SK-N-SH (cell line): ENCODE measurements at regions not wholly inside any gene's neighbourhood (a gene's known extent, or its start where the extent isn't known, plus 50 kb on each side); places are given as distances from the start of the nearest gene placed in this dataset.
"Not testable (repeated sequence)": the region's sequence is repeated elsewhere in the genome, so short reads cannot be mapped to it uniquely, and the experiment has no call there.

Experiments used
- CTCF ChIA-PET: fragments of 300-600, 350-600 bp; formaldehyde crosslinking; extraction: SDS; loops from one replicate; lab custom pipeline; 2021; lab: Yijun Ruan, JAX
- POLR2A ChIA-PET: fragments of 350-600 bp; sonication (Branson Sonifier 250); formaldehyde crosslinking; extraction: SDS; loops from one replicate; lab custom pipeline; 2020; ENCODE audit warnings: antibody characterized with exemption, inconsistent platforms; lab: Yijun Ruan, JAX
- DNase-seq: peaks from one replicate; pipeline ENCODE4 v3.0.0; 2012
- H2AFZ ChIP-seq: fragments of 200-600 bp; sonication (generic); 2 replicates; pipeline ENCODE4 v1.8.1; 2016; ENCODE audit warnings: antibody characterized with exemption, mild to moderate bottlenecking, low read depth
- H3F3A ChIP-seq: fragments of 200-600 bp; sonication (generic); replicated peaks from 2 replicates; pipeline ENCODE3; 2016; ENCODE audit warnings: antibody characterized with exemption, mild to moderate bottlenecking; ENCODE audit not compliant: insufficient read depth
- H3K27ac ChIP-seq, 2 experiments: fragments of 200-500 bp in 1 of 2; fragments of 200-600 bp in 1 of 2; sonication (Bioruptor generic) in 1 of 2; sonication (generic), shearing (Covaris generic) in 1 of 2; 2 replicates each; pipeline versions ENCODE4 v1.5.1 to v1.6.1; 2014 to 2016; ENCODE audit warnings: low read depth in 2 of 2, inconsistent platforms in 1 of 2, low read length in 1 of 2, mild to moderate bottlenecking in 1 of 2, mixed read lengths in 1 of 2
- H3K27me3 ChIP-seq: fragments of 200-600 bp; sonication (generic), shearing (Covaris generic); 2 replicates; pipeline ENCODE4 v1.6.1; 2016; ENCODE audit warnings: mixed run types; ENCODE audit not compliant: insufficient read depth
- H3K36me3 ChIP-seq, 2 experiments: fragments of 200-500 bp in 1 of 2; fragments of 200-600 bp in 1 of 2; sonication (Bioruptor generic) in 1 of 2; sonication (generic) in 1 of 2; replicated peaks in 1 of 2; 2 replicates each; pipeline versions ENCODE3 to v1.5.1; 2014 to 2016; ENCODE audit warnings: low read length in 1 of 2, mild to moderate bottlenecking in 1 of 2; ENCODE audit not compliant: insufficient read depth in 2 of 2, control insufficient read depth in 1 of 2
- H3K4me1 ChIP-seq, 2 experiments: fragments of 200-500 bp in 1 of 2; fragments of 200-600 bp in 1 of 2; sonication (Bioruptor generic) in 1 of 2; sonication (generic), shearing (Covaris generic) in 1 of 2; 2 replicates each; pipeline versions ENCODE4 v1.5.1 to v1.6.1; 2014 to 2016; ENCODE audit warnings: low read depth in 1 of 2, low read length in 1 of 2, mixed run types in 1 of 2; ENCODE audit not compliant: insufficient read depth in 2 of 2, control insufficient read depth in 1 of 2
- H3K4me2 ChIP-seq: fragments of 200-600 bp; sonication (generic), shearing (Covaris generic); 2 replicates; pipeline ENCODE4 v1.6.1; 2017; ENCODE audit warnings: mixed run types
- H3K4me3 ChIP-seq, 2 experiments: fragments of 200-500 bp in 1 of 2; fragments of 200-600 bp in 1 of 2; sonication (Bioruptor generic) in 1 of 2; sonication (generic), shearing (Covaris generic) in 1 of 2; 2 replicates each; pipeline versions ENCODE4 v1.5.1 to v1.8.1; 2014 to 2016; ENCODE audit warnings: low read depth in 2 of 2, inconsistent platforms in 1 of 2, low read length in 1 of 2, mild to moderate bottlenecking in 1 of 2, mixed read lengths in 1 of 2, moderate library complexity in 1 of 2
- H3K79me2 ChIP-seq: fragments of 200-600 bp; sonication (generic); 2 replicates; pipeline ENCODE4 v1.8.1; 2017; ENCODE audit warnings: mild to moderate bottlenecking; ENCODE audit not compliant: insufficient read depth
- H3K9ac ChIP-seq: fragments of 200-600 bp; sonication (generic); 2 replicates; pipeline ENCODE4 v1.6.1; 2017; ENCODE audit warnings: mixed run types
- H3K9me2 ChIP-seq: fragments of 200-600 bp; sonication (generic); 2 replicates; pipeline ENCODE4 v1.6.1; 2017; ENCODE audit warnings: mixed run types
- H3K9me3 ChIP-seq: fragments of 200-600 bp; sonication (generic); 2 replicates; pipeline ENCODE4 v1.6.1; 2017; ENCODE audit warnings: mixed run types, mild to moderate bottlenecking, moderate library complexity
- H4K20me1 ChIP-seq: fragments of 200-600 bp; sonication (generic); 2 replicates; pipeline ENCODE4 v1.6.1; 2017; ENCODE audit warnings: mild to moderate bottlenecking, mixed run types; ENCODE audit not compliant: insufficient read depth
- EP300 ChIP-seq, 2 experiments: IDR thresholded peaks; 2 replicates each; pipeline versions ENCODE4 v1.4.0 to v1.6.1; 2012; ENCODE audit warnings: borderline replicate concordance in 1 of 2, low read depth in 1 of 2, low read length in 1 of 2
- EZH2phosphoT487 ChIP-seq: fragments of 200-600 bp; sonication (generic); IDR thresholded peaks from 2 replicates; pipeline ENCODE4 v1.6.1; 2017; ENCODE audit warnings: low read depth, mixed run types, mild to moderate bottlenecking, antibody characterized with exemption, moderate library complexity, borderline replicate concordance
- FOXJ3 ChIP-seq: sonication (generic); formaldehyde crosslinking; IDR thresholded peaks from 2 replicates; pipeline ENCODE4 v1.5.1; 2020; ENCODE audit warnings: mild to moderate bottlenecking, missing genetic modification reagents
- POLR2AphosphoS5 ChIP-seq: IDR thresholded peaks from 2 replicates; pipeline ENCODE4 v1.6.1; 2012; ENCODE audit warnings: low read depth, low read length
- RAD21 ChIP-seq: IDR thresholded peaks from 2 replicates; pipeline ENCODE4 v1.6.1; 2012; ENCODE audit warnings: mild to moderate bottlenecking, low read length
- SIN3A ChIP-seq: IDR thresholded peaks from 2 replicates; pipeline ENCODE4 v1.6.1; 2012; ENCODE audit warnings: low read depth, mild to moderate bottlenecking, low read length, moderate library complexity, borderline replicate concordance
- WGBS: methylation state at CpG from one replicate; pipeline ENCODE4 v1.1.6; 2017; ENCODE audit warnings: low lambda C conversion rate; 5-methylcytosine and 5-hydroxymethylcytosine counted together
- TF ChIP-seq, protein P1 (sequence below): IDR thresholded peaks from 2 replicates; pipeline ENCODE4 v1.4.0; 2012; ENCODE audit warnings: low read depth, borderline replicate concordance

DNA sequence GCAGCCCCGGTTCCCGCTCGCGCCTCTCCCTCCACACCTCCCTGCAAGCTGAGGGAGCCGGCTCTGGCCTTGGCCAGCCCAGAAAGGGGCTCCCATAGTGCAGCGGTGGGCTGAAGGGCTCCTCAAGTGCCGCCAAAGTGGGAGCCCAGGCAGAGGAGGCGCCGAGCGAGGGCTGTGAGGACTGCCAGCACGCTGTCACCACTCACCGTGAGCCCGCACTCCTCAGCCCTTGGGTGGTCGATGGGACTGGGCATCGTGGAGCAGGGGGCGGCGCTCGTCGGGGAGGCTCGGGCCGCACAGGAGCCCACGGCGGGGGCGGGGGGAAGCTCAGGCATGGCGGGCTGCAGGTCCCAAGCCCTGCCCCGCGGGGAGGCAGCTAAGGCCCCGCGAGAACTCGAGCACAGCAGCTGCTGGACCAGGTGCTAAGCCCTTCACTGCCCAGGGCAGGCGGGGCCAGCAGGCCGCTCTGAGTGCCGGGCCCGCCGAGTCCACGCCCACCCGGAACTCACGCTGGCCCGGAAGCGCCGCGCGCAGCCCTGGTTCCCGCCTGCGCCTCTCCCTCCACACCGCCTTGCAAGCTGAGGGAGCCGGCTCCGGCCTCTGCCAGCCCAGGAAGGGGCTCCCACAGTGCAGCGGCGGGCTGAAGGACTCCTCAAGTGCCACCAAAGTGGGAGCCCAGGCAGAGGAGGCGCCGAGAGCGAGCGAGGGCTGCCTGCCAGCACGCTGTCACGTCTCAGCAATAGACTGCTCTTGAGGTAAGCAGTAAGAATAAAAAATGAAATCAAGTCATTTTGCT, 670.2 kb upstream of the CTNND2 start:
- H4K20me1 ChIP-seq, H3K4me1 ChIP-seq, H3K79me2 ChIP-seq, H3K27me3 ChIP-seq, CTCF ChIA-PET, H3F3A ChIP-seq, H2AFZ ChIP-seq, H3K9ac ChIP-seq, POLR2A ChIA-PET, H3K9me3 ChIP-seq, H3K36me3 ChIP-seq, H3K27ac ChIP-seq, H3K4me2 ChIP-seq, H3K9me2 ChIP-seq: not testable (repeated sequence)
- 45% methylated on average over 10 of the region's 56 CpGs for WGBS
- peak overlapping the region in 1 of 2 experiments; percentile 21; a peak in 2 of 4 replicates for H3K4me3 ChIP-seq
- peak; percentile 10 for DNase-seq

DNA sequence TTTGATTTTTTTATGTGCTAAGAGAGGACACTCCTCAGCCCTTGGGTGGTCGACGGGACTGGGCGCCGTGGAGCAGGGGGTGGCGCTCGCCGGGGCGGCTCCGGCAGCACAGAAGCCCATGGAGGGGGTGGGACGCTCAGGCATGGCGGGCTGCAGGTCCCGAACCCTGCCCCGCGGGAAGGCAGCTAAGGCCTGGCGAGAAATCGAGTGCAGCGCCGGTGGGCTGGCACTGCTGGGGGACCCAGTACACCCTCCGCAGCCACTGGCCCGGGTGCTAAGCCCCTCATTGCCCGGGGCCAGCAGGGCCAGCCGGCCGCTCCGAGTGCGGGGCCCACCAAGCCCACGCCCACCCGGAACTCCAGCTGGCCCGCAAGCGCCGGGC, 669.7 kb upstream of the CTNND2 start:
- H3K79me2 ChIP-seq, H3K9ac ChIP-seq, DNase-seq, H2AFZ ChIP-seq, H3K27ac ChIP-seq, H3K9me3 ChIP-seq, CTCF ChIA-PET, POLR2A ChIA-PET, H3K27me3 ChIP-seq, H3K9me2 ChIP-seq, H3K36me3 ChIP-seq, H4K20me1 ChIP-seq, H3F3A ChIP-seq, H3K4me1 ChIP-seq, H3K4me2 ChIP-seq: not testable (repeated sequence)
- 40% methylated on average over 2 of the region's 30 CpGs for WGBS
- 0 out of 4 replicates have a peak overlapping the region, but pooled peaks of 1 of the 2 experiments have one; percentile 14 for H3K4me3 ChIP-seq

DNA sequence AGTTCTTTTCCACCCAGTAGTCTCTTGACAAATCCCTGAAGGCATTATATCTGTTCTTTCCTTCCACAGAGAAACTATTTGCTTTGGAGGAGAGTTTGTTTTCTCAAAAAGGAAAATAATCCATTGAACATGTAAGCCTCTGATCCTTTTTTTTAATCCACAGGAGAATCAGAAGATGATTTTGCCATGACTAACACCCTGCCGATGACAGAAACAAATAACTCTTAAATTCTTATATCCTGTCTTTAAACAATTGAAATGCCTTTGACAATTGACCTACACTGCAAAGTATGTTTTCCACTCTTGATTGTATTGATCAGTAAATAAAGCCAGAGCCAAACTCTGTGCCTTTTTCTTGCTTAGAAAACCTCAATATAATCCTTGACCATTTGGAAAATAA, 666.4 kb upstream of the CTNND2 start:
- no peaks in the 10 kb centered on the region for H3K36me3 ChIP-seq
- no peaks in the 10 kb centered on the region for H3K27me3 ChIP-seq
- no peak overlapping the region for H2AFZ ChIP-seq
- H3K4me1 ChIP-seq = no peaks in the 10 kb centered on the region
- TF ChIP-seq POLR2AphosphoS5 (no peak), RAD21 (no peak), EP300 (IDR thresholded peaks at IDR 0.05; ENCODE audit: borderline replicate concordance in 1 of 2, low read depth in 1 of 2, low read length in 1 of 2) (no peak), EZH2phosphoT487 (no peak), SIN3A (no peak), FOXJ3 (CRISPR knock-in tag) (no peak)
- TF ChIP-seq, protein P1, sequence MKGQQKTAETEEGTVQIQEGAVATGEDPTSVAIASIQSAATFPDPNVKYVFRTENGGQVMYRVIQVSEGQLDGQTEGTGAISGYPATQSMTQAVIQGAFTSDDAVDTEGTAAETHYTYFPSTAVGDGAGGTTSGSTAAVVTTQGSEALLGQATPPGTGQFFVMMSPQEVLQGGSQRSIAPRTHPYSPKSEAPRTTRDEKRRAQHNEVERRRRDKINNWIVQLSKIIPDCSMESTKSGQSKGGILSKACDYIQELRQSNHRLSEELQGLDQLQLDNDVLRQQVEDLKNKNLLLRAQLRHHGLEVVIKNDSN = no peak
- CTCF ChIA-PET = no interaction called here
- WGBS = 0% methylated on average over 1 of the region's 1 CpG
- H3K4me3 ChIP-seq = no peak overlapping the region
- no peaks in the 10 kb centered on the region for H3K9me2 ChIP-seq
- H3K9ac ChIP-seq = no peak overlapping the region
- no peak overlapping the region for H3K27ac ChIP-seq
- H3K79me2 ChIP-seq = no peaks in the 10 kb centered on the region
- H3K9me3 ChIP-seq = no peaks in the 10 kb centered on the region
- POLR2A ChIA-PET = no interaction called here
- no peaks in the 10 kb centered on the region for H3F3A ChIP-seq
- H4K20me1 ChIP-seq = no peaks in the 10 kb centered on the region
- H3K4me2 ChIP-seq = no peak overlapping the region
- no peak for DNase-seq
